WERI-Rb-1 (cell line): ENCODE measurements at regions not wholly inside any gene's neighbourhood (a gene's known extent, or its start where the extent isn't known, plus 50 kb on each side); places are given as distances from the start of the nearest gene placed in this dataset.
A peak's percentile ranks its signal among the peaks of the same experiment; 100 is the strongest.

Source experiments
- DNase-seq: peaks from one replicate; pipeline ENCODE4 v3.0.0-alpha.2; 2020
- H3K27ac ChIP-seq: fragments of 250-450 bp; sonication (Bioruptor Pico); 2 replicates; pipeline ENCODE4 v1.5.1; 2020; ENCODE audit warnings: mild to moderate bottlenecking, moderate library complexity
- H3K27me3 ChIP-seq: fragments of 250-450 bp; sonication (Bioruptor Pico); 2 replicates; pipeline ENCODE4 v1.5.1; 2021; ENCODE audit warnings: mild to moderate bottlenecking, low read depth, moderate library complexity; ENCODE audit not compliant: insufficient read depth, severe bottlenecking
- H3K36me3 ChIP-seq: fragments of 250-450 bp; sonication (Bioruptor Pico); 2 replicates; pipeline ENCODE4 v1.5.1; 2020; ENCODE audit warnings: mild to moderate bottlenecking, moderate library complexity
- H3K4me3 ChIP-seq: 2 replicates; pipeline ENCODE4 v1.5.1; 2011; ENCODE audit warnings: low read depth, mild to moderate bottlenecking, control low read depth, low read length
- H3K9me3 ChIP-seq: fragments of 250-450 bp; sonication (Bioruptor Pico); 2 replicates; pipeline ENCODE4 v1.5.1; 2021; ENCODE audit warnings: mild to moderate bottlenecking, moderate library complexity; ENCODE audit not compliant: severe bottlenecking
- CTCF ChIP-seq: IDR thresholded peaks from 2 replicates; pipeline ENCODE4 v1.5.1; 2011; ENCODE audit warnings: low read depth, mild to moderate bottlenecking, control low read depth, inconsistent platforms, low read length

- no peaks in the 10 kb centered on the region for H3K9me3 ChIP-seq
- H3K27me3 ChIP-seq: no peaks in the 10 kb centered on the region
- no peak overlapping the region for H3K27ac ChIP-seq
- no peak for DNase-seq
- no peaks in the 10 kb centered on the region for H3K36me3 ChIP-seq
- no peak for TF ChIP-seq CTCF
- no peak overlapping the region for H3K4me3 ChIP-seq
Observed at GRCh38 chr5:34597034-34598027, 58.8 kb upstream of the RAI14 start.

- no peaks in the 10 kb centered on the region for H3K36me3 ChIP-seq
- no peak for TF ChIP-seq CTCF
- no peak overlapping the region for H3K4me3 ChIP-seq
- no peak overlapping the region for H3K27ac ChIP-seq
- H3K9me3 ChIP-seq: no peaks in the 10 kb centered on the region
- DNase-seq: no peak
- H3K27me3 ChIP-seq: no peaks in the 10 kb centered on the region
Observed at GRCh38 chr5:34598177-34598794, 57.8 kb upstream of the RAI14 start.

- DNase-seq: no peak
Observed at GRCh38 chr5:34599471-34600117, 56.5 kb upstream of the RAI14 start.

GRCh38 chr5:34600118-34600493, 56.0 kb upstream of the RAI14 start:
- no peak overlapping the region for H3K27ac ChIP-seq
- no peaks in the 10 kb centered on the region for H3K9me3 ChIP-seq
- no peak overlapping the region for H3K4me3 ChIP-seq
- no peak for DNase-seq
- no peaks in the 10 kb centered on the region for H3K27me3 ChIP-seq
- no peaks in the 10 kb centered on the region for H3K36me3 ChIP-seq
- TF ChIP-seq CTCF: no peak

More at GRCh38 chr5:34599471-34600117, 56.5 kb upstream of the RAI14 start:
- Histone ChIP-seq H3K27me3 (no peaks in the 10 kb centered on the region), H3K36me3 (no peaks in the 10 kb centered on the region), H3K4me3 (no peak overlapping the region), H3K27ac (no peak overlapping the region), H3K9me3 (no peaks in the 10 kb centered on the region)
- no peak for TF ChIP-seq CTCF

GRCh38 chr5:34603378-34603777, 52.8 kb upstream of the RAI14 start:
- no peaks in the 10 kb centered on the region for H3K36me3 ChIP-seq
- H3K27ac ChIP-seq: peak overlapping the region; percentile 53
- H3K4me3 ChIP-seq: no peak overlapping the region
- no peak for TF ChIP-seq CTCF
- no peaks in the 10 kb centered on the region for H3K9me3 ChIP-seq
- DNase-seq: no peak
- no peaks in the 10 kb centered on the region for H3K27me3 ChIP-seq
